Esophagus squamous epithelium (tissue), 5 donors: ENCODE measurements at regions not wholly inside any gene's neighbourhood (a gene's known extent, or its start where the extent isn't known, plus 50 kb on each side); places are given as distances from the start of the nearest gene placed in this dataset.

Experiments used
- DNase-seq: peaks from one replicate; lab custom pipeline; 2025; lab: John Stamatoyannopoulos, UW
- H3K27ac ChIP-seq, 4 donors: fragments of 200-600 bp; sonication (generic); one replicate each; pipeline ENCODE4 v1.5.1; 2016 to 2019; ENCODE audit warnings: mild to moderate bottlenecking in 1 of 4
- H3K27me3 ChIP-seq, 4 donors: fragments of 200-600 bp; sonication (generic); 1 replicate in 3 of 4; 2 replicates in 1 of 4; pipeline versions ENCODE4 v1.5.1 to v1.6.0; 2017 to 2021; ENCODE audit warnings: antibody characterized with exemption in 1 of 4
- H3K36me3 ChIP-seq, 3 donors: fragments of 200-600 bp; sonication (generic); one replicate each; pipeline ENCODE4 v1.5.1; 2016 to 2019
- H3K4me1 ChIP-seq, 3 donors: fragments of 200-600 bp; sonication (generic); one replicate each; pipeline ENCODE4 v1.5.1; 2017 to 2019
- H3K4me3 ChIP-seq, 4 donors: fragments of 200-600 bp; sonication (generic); 1 replicate in 3 of 4; 2 replicates in 1 of 4; pipeline ENCODE4 v1.5.1; 2016 to 2019; ENCODE audit warnings: mild to moderate bottlenecking in 2 of 4, moderate library complexity in 1 of 4
- H3K9me3 ChIP-seq, 3 donors: fragments of 200-600 bp; sonication (generic); one replicate each; pipeline ENCODE4 v1.5.1; 2016 to 2019
- CTCF ChIP-seq, 6 experiments: fragments of 450-650 bp in 4 of 6; fragments of 200-600 bp in 2 of 6; sonication (generic) in 2 of 6; IDR thresholded peaks; one replicate each; pipeline ENCODE4 v1.5.1; 2016 to 2019; ENCODE audit warnings: antibody characterized with exemption in 6 of 6, mild to moderate bottlenecking in 4 of 6, moderate library complexity in 4 of 6
- POLR2A ChIP-seq, 4 donors: fragments of 450-650 bp; IDR thresholded peaks; one replicate each; pipeline ENCODE4 v1.6.1; 2017; ENCODE audit warnings: antibody characterized with exemption in 4 of 4, mild to moderate bottlenecking in 4 of 4, moderate library complexity in 3 of 4
- WGBS, 2 donors: methylation state at CpG; one replicate each; pipeline ENCODE4 v1.1.5; 2018; 5-methylcytosine and 5-hydroxymethylcytosine counted together
- intact Hi-C: fragments of 100-400 bp; cut with DNase I; formaldehyde crosslinking; loops from one replicate; pipeline ENCODE4 v1.15.0; 2022
- donor health status: DM: yes; HTN: yes; CAD: no.

GRCh38 chr11:106395716-106396349 lies 318.4 kb downstream of the AASDHPPT start:
- Histone ChIP-seq H3K4me1 (no peaks in the 10 kb centered on the region), H3K9me3 (no peaks in the 10 kb centered on the region), H3K36me3 (no peaks in the 10 kb centered on the region), H3K27ac (no peak overlapping the region), H3K4me3 (no peak overlapping the region), H3K27me3 (no peaks in the 10 kb centered on the region)
- no peak for DNase-seq
- 82 to 87% methylated on average over 8 of the region's 10 CpGs for WGBS, 2 donors
- TF ChIP-seq CTCF (IDR thresholded peaks at IDR 0.05) (no peak), POLR2A (IDR thresholded peaks at IDR 0.05) (no peak)
- intact Hi-C loops, result no loop called here

DNA sequence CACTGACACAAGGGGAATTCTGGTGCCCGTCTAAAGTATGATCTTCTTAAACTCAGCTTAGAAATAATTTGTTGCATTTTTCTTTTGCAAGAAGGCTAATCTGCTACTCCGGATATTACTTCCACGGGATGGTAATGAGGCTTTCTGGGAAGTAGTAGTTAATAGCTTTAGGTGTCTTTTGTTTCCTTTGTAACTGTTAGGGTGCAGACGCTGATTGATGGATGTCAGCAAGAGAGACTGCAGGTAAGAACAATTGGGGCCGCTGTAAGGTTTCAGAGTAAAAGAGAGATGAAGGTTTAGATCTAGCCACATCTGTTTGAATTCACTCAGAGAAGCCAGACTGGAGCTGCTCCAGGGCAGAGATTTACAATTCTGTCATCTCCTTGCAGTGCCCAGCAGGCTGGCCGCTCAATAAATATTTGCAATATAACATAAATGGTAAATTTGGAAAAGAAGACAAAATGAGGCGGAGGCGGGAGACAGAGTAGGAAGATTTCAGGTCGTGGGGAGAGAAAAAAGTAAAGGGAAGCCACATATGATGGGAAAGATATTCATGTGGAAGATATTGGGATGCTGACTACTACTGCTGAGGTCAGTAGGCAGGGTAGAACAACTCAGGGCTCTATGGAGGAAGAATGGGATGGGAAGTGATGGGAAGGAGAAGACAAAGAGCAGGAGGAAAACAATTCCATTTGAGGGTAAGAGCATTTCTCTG lies 320.5 kb downstream of the AASDHPPT start:
- H3K27ac ChIP-seq, result no peak overlapping the region
- 50 to 54% methylated on average over 9 of the region's 9 CpGs for WGBS, 2 donors

DNA sequence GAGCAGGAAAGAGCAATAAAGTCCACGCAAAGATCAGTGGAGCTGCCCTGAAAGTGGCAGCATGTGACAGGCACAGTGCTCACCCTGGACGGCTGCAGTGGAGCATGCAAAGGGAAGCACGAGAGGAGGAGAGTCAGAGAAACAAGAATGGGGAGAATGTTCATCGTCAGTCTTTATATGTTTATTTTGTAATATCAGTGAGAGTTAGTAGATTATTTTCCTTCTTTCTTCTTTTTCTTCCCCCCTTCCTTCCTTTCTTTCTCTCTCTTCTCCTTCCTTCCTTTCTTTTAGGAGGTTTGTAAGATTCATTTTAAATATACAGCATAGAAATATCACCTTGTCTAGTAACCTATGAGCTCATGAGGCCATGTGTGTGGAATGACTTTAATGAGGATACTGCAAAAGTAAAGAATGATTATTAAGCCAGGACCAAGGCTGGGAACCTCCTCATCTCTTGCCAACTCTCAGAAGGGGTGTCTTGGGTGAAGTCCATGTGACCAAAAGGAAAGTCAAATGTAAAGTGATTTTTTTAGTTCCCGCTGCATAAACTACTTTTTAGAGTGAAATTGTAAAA lies 321.1 kb downstream of the AASDHPPT start:
- no peak for DNase-seq
- no peaks in the 10 kb centered on the region for H3K27me3 ChIP-seq
- no peak for TF ChIP-seq POLR2A (IDR thresholded peaks at IDR 0.05)
- no peak for TF ChIP-seq CTCF (IDR thresholded peaks at IDR 0.05)
- intact Hi-C loops, result no loop called here
- H3K4me1 ChIP-seq, result no peaks in the 10 kb centered on the region
- no peak overlapping the region for H3K4me3 ChIP-seq
- WGBS, 2 donors, result 35 to 45% methylated on average over 5 of the region's 5 CpGs
- H3K36me3 ChIP-seq, result no peaks in the 10 kb centered on the region
- H3K9me3 ChIP-seq, result no peaks in the 10 kb centered on the region
- H3K27ac ChIP-seq, result no peak overlapping the region

More for the DNA sequence above, 320.5 kb downstream of the AASDHPPT start:
- intact Hi-C loops, result no loop called here
- Histone ChIP-seq H3K4me3 (no peak overlapping the region), H3K36me3 (no peaks in the 10 kb centered on the region), H3K27me3 (no peaks in the 10 kb centered on the region), H3K9me3 (no peaks in the 10 kb centered on the region), H3K4me1 (no peaks in the 10 kb centered on the region)
- no peak for TF ChIP-seq POLR2A (IDR thresholded peaks at IDR 0.05)
- no peak for TF ChIP-seq CTCF (IDR thresholded peaks at IDR 0.05)
- DNase-seq, result no peak

DNA sequence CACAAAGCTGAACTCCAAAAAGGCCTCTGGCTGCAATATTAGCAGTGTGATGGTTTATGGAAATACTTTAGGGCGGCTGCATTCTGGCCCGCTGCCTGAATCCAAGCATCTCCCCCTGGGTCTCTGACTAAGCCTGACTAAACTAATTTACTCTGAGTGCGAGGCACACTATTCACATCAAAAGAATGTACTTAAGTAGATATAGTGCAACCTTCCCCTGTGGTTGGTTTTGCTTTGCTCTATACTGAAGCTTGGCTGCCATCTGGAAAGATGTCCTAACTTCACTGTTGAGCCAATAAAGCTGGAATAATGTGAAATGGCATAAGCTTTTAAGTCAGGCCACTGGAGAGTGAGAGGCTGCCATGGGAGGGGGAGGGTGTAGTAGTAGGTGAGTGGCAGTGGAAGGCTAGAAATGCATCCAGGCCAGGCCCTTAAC lies 321.6 kb downstream of the AASDHPPT start:
- TF ChIP-seq CTCF (IDR thresholded peaks at IDR 0.05) (no peak), POLR2A (IDR thresholded peaks at IDR 0.05) (no peak)
- Histone ChIP-seq H3K27ac (no peak overlapping the region), H3K27me3 (no peaks in the 10 kb centered on the region), H3K36me3 (no peaks in the 10 kb centered on the region), H3K9me3 (no peaks in the 10 kb centered on the region), H3K4me1 (no peaks in the 10 kb centered on the region), H3K4me3 (no peak overlapping the region)
- WGBS, 2 donors, result 16 to 17% methylated on average over 3 of the region's 3 CpGs
- intact Hi-C loops, result no loop called here
- no peak for DNase-seq

DNA sequence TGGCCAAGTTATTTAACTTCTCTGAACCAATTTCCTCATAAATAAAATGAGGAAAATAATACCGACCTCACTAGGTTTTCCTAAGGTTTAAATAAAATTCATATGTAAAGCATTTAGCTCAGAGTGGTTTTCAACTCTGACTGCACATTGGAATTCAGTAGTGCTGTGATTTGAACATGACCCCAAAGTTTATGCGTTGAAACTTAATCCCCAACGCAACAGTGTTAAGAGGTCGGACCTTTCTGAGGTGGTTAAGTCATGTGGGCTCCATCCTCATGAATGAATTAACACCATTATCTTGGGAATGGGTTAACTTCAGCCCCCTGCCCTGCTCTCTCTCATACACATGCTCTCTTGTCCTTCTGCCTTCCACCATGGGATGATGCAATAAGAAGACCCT lies 322.2 kb downstream of the AASDHPPT start:
- WGBS, 2 donors, result 92 to 99% methylated on average over 4 of the region's 4 CpGs
- H3K4me1 ChIP-seq, result no peaks in the 10 kb centered on the region
- H3K9me3 ChIP-seq, result no peaks in the 10 kb centered on the region
- intact Hi-C loops, result no loop called here
- no peak overlapping the region for H3K27ac ChIP-seq
- TF ChIP-seq POLR2A (IDR thresholded peaks at IDR 0.05) (no peak), CTCF (IDR thresholded peaks at IDR 0.05) (no peak)
- no peak for DNase-seq
- no peak overlapping the region for H3K4me3 ChIP-seq
- no peaks in the 10 kb centered on the region for H3K27me3 ChIP-seq
- no peaks in the 10 kb centered on the region for H3K36me3 ChIP-seq
